NT2/D1 (cell line): ENCODE measurements at regions not wholly inside any gene's neighbourhood (a gene's known extent, or its start where the extent isn't known, plus 50 kb on each side); places are given as distances from the start of the nearest gene placed in this dataset.

Experiments
- YY1 ChIP-seq: IDR thresholded peaks from 2 replicates; pipeline ENCODE4 v1.6.1; 2011; ENCODE audit not compliant: insufficient read length, insufficient read depth
- ZNF274 ChIP-seq: IDR thresholded peaks from 2 replicates; pipeline ENCODE4 v1.6.1; 2011; ENCODE audit warnings: mild to moderate bottlenecking, low read depth, low read length

DNA sequence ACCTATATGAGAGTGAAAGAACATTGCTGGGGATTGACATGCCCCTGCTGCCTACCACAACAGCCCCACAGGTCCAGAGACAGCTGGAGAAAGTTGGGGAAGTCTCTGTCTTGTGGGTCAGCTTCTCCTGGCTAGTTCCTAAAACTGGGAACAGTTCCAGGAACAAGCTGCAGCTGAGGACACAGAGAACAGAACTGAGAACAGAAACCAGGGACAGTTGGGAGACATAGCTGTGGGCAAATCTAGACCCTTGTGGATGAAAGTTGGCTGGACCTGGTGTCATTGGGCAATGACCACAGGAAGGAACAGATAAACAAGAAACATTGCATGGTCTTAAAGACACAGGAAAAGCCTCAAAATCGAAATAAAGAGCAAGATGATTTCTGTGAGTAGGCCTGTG lies 58.3 kb upstream of the MOCS2 start:
- TF ChIP-seq YY1 = no peak
- no peak for TF ChIP-seq ZNF274
